ENCODE measurements at regions not wholly inside any gene's neighbourhood (a gene's known extent, or its start where the extent isn't known, plus 50 kb on each side); places are given as distances from the start of the nearest gene placed in this dataset.

- H3K27me3 ChIP-seq (ENCODE audit: control insufficient read depth, insufficient read depth, low read length): peaks cover 22% of the 10 kb centered on the region
- H3K14ac ChIP-seq (replicated peaks; ENCODE audit: low read depth, low read length): no peak overlapping the region
- ATAC-seq (ENCODE audit: low read depth): no peak
- dilution Hi-C loops (cut with HindIII; ENCODE audit: low sequenced_read_pairs, unreplicated experiment): no loop called here
- H4K20me1 ChIP-seq (ENCODE audit: insufficient read depth, low read length): no peaks in the 10 kb centered on the region
- H3K23ac ChIP-seq (ENCODE audit: low read depth, low read length): no peak overlapping the region
- no peak overlapping the region for H4K91ac ChIP-seq (ENCODE audit: insufficient read depth, low read depth, low read length)
- intact Hi-C loops (cut with micrococcal nuclease): no loop called here
- H2AK5ac ChIP-seq (ENCODE audit: low read depth, low read length): no peak overlapping the region
- H3K4me1 ChIP-seq (ENCODE audit: control insufficient read depth, insufficient read depth, low read length): no peaks in the 10 kb centered on the region
- no peak overlapping the region for H4K5ac ChIP-seq (ENCODE audit: low read depth, low read length)
- no peaks in the 10 kb centered on the region for H3K9me3 ChIP-seq (ENCODE audit: control insufficient read depth, insufficient read depth, low read length)
- H3K4me3 ChIP-seq (ENCODE audit: insufficient read depth, low read depth, low read length): no peak overlapping the region
- no peak overlapping the region for H3K4ac ChIP-seq (ENCODE audit: low read depth, low read length)
- H2BK20ac ChIP-seq (ENCODE audit: low read depth, low read length): no peak overlapping the region
- H2BK5ac ChIP-seq (ENCODE audit: low read depth, low read length, poor library complexity, severe bottlenecking): no peak overlapping the region
- TF ChIP-seq BHLHE40 (IDR thresholded peaks at IDR 0.05; ENCODE audit: low read depth, low read length): no peak
- no peak overlapping the region for H3K27ac ChIP-seq (ENCODE audit: insufficient read depth, low read length)
- no peak overlapping the region for H3K4me2 ChIP-seq (ENCODE audit: low read depth, low read length)
- H3K18ac ChIP-seq (ENCODE audit: low read depth, low read length): no peak overlapping the region
- no TSS peak for BruUV-seq (replicated peaks)
- no peak overlapping the region for H2BK15ac ChIP-seq (ENCODE audit: low read depth, low read length)
- ChIA-PET POLR2A (ENCODE audit: unreplicated experiment) (no interaction called here), CTCF (no interaction called here)
- no peak overlapping the region for H2AK9ac ChIP-seq (replicated peaks; ENCODE audit: low read depth, low read length, poor library complexity)
- H3K9ac ChIP-seq (ENCODE audit: low read depth, low read length): no peak overlapping the region
- H3K79me1 ChIP-seq (ENCODE audit: low read depth in 1 of 2, low read length in 2 of 2): no peaks in the 10 kb centered on the region
- H3K9me1 ChIP-seq (ENCODE audit: insufficient read depth, low read length): no peaks in the 10 kb centered on the region
- no peak overlapping the region for H4K8ac ChIP-seq (ENCODE audit: low read depth in 2 of 2, low read length in 2 of 2)
- WGBS, 2 experiments (ENCODE audit: extremely low coverage in 2 of 2, insufficient read length in 1 of 2): no CpG with 5 or more reads among the region's 2 CpGs
- no peaks in the 10 kb centered on the region for H3K36me3 ChIP-seq (ENCODE audit: control insufficient read depth, insufficient read depth, low read length)
- H2AFZ ChIP-seq (replicated peaks; ENCODE audit: low read length, poor library complexity): no peak overlapping the region
- no peak for DNase-seq
- in situ Hi-C loops (cut with MboI; ENCODE audit: low sequenced_read_pairs): no loop called here
- H2BK120ac ChIP-seq (ENCODE audit: low read depth, low read length): no peak overlapping the region
- no peak overlapping the region for H3K56ac ChIP-seq (ENCODE audit: extremely low read depth, insufficient read depth, low read length)
These were observed 216.5 kb upstream of the PLET1 start for GRCh38 chr11:112477152-112477551.
